Caco-2 (cell line): ENCODE measurements at regions not wholly inside any gene's neighbourhood (a gene's known extent, or its start where the extent isn't known, plus 50 kb on each side); places are given as distances from the start of the nearest gene placed in this dataset.

Experiments
- BruUV-seq: library from RNA; stranded (reverse); fragments of 400-500 nt; replicated peaks from 2 replicates; lab custom pipeline; 2021; lab: Mats Ljungman, UMichigan
- CTCF ChIA-PET: fragments of 300-600 bp; sonication (Branson Sonifier 250); formaldehyde crosslinking; loops from one replicate; lab custom pipeline; 2022; ENCODE audit warnings: antibody characterized with exemption; lab: Charles Lee
- POLR2A ChIA-PET: fragments of 300-600 bp; sonication (Branson Sonifier 250); formaldehyde crosslinking; loops from one replicate; lab custom pipeline; 2022; ENCODE audit warnings: antibody characterized with exemption; lab: Charles Lee
- DNase-seq, 2 experiments: peaks; one replicate each; pipeline versions ENCODE4 v3.0.0 to v3.0.0-alpha.2; 2020 to 2022
- H3K27me3 ChIP-seq: replicated peaks from 2 replicates; pipeline ENCODE4 v1.6.0; 2011; ENCODE audit warnings: low read length; ENCODE audit not compliant: control insufficient read depth, insufficient read depth
- H3K36me3 ChIP-seq: 2 replicates; pipeline ENCODE4 v1.5.1; 2011; ENCODE audit warnings: low read length; ENCODE audit not compliant: control insufficient read depth, insufficient read depth
- H3K4me1 ChIP-seq: fragments of 250-450 bp; sonication (Bioruptor Pico); 2 replicates; pipeline ENCODE4 v1.5.1; 2020; ENCODE audit warnings: mild to moderate bottlenecking
- H3K4me3 ChIP-seq: 2 replicates; pipeline ENCODE4 v1.5.1; 2011; ENCODE audit warnings: low read depth, mild to moderate bottlenecking, control low read depth, low read length
- H3K9me3 ChIP-seq: fragments of 250-450 bp; sonication (Bioruptor Pico); 2 replicates; pipeline ENCODE4 v1.5.1; 2020; ENCODE audit warnings: mild to moderate bottlenecking, moderate library complexity
- H3K27ac Mint-ChIP-seq: one replicate; pipeline ENCODE4 v1.8.0; 2022; ENCODE audit warnings: mixed read lengths; ENCODE audit not compliant: unreplicated experiment
- H3K27me3 Mint-ChIP-seq: one replicate; pipeline ENCODE4 v1.8.0; 2022; ENCODE audit warnings: mixed read lengths; ENCODE audit not compliant: insufficient read depth, unreplicated experiment
- H3K36me3 Mint-ChIP-seq: one replicate; pipeline ENCODE4 v1.8.0; 2022; ENCODE audit warnings: mild to moderate bottlenecking, mixed read lengths; ENCODE audit not compliant: insufficient read depth, unreplicated experiment
- H3K4me1 Mint-ChIP-seq: one replicate; pipeline ENCODE4 v1.8.0; 2022; ENCODE audit warnings: low read depth, mixed read lengths; ENCODE audit not compliant: unreplicated experiment
- H3K4me3 Mint-ChIP-seq: one replicate; pipeline ENCODE4 v1.8.0; 2022; ENCODE audit warnings: mild to moderate bottlenecking, moderate library complexity, mixed read lengths; ENCODE audit not compliant: unreplicated experiment
- H3K9me3 Mint-ChIP-seq: one replicate; pipeline ENCODE4 v1.8.0; 2022; ENCODE audit warnings: mixed read lengths; ENCODE audit not compliant: unreplicated experiment
- CTCF ChIP-seq, 2 experiments: fragments of 200-600 bp in 1 of 2; IDR thresholded peaks; 1 replicate in 1 of 2; 2 replicates in 1 of 2; pipeline versions ENCODE4 v1.5.1 to v1.8.0; 2011 to 2022; ENCODE audit warnings: antibody characterized with exemption in 1 of 2, control low read depth in 1 of 2, inconsistent platforms in 1 of 2, low read depth in 1 of 2, low read length in 1 of 2, mild to moderate bottlenecking in 1 of 2, moderate library complexity in 1 of 2; ENCODE audit not compliant: insufficient read depth in 1 of 2, severe bottlenecking in 1 of 2, unreplicated experiment in 1 of 2
- intact Hi-C: fragments of 100-400 bp; cut with micrococcal nuclease; formaldehyde crosslinking; loops from one replicate; pipeline ENCODE4 v1.10.0; 2022; ENCODE audit not compliant: unreplicated experiment

- ChIA-PET CTCF (no interaction called here), POLR2A (no interaction called here)
- intact Hi-C loops = no loop called here
- peaks cover 5% of the 10 kb centered on the region for H3K27me3 Mint-ChIP-seq
- no peak for TF ChIP-seq CTCF (IDR thresholded peaks at IDR 0.05; ENCODE audit: insufficient read depth in 1 of 2, low read depth in 1 of 2, low read length in 1 of 2, severe bottlenecking in 1 of 2, unreplicated experiment in 1 of 2)
- no peak for DNase-seq
- Histone ChIP-seq H3K36me3 (no peaks in the 10 kb centered on the region), H3K27me3 (no peaks in the 10 kb centered on the region), H3K9me3 (0 out of 2 replicates have a peak, but pooled peaks cover 9% of the 10 kb centered on the region), H3K4me3 (no peak overlapping the region), H3K4me1 (no peaks in the 10 kb centered on the region)
- no peaks in the 10 kb centered on the region for H3K4me1 Mint-ChIP-seq
- H3K27ac Mint-ChIP-seq = no peak overlapping the region
- no TSS peak for BruUV-seq
- H3K4me3 Mint-ChIP-seq = no peak overlapping the region
- peaks cover 16% of the 10 kb centered on the region for H3K9me3 Mint-ChIP-seq
- H3K36me3 Mint-ChIP-seq = no peaks in the 10 kb centered on the region
Measured at GRCh38 chr6:40222354-40222753, 288.1 kb upstream of the MOCS1 start.

- Histone ChIP-seq H3K9me3 (0 out of 2 replicates have a peak, but pooled peaks cover 9% of the 10 kb centered on the region), H3K4me1 (no peaks in the 10 kb centered on the region), H3K27me3 (no peaks in the 10 kb centered on the region), H3K36me3 (no peaks in the 10 kb centered on the region), H3K4me3 (no peak overlapping the region)
- intact Hi-C loops = no loop called here
- Mint-ChIP-seq H3K4me1 (no peaks in the 10 kb centered on the region), H3K9me3 (peaks cover 12% of the 10 kb centered on the region), H3K27me3 (peaks cover 6% of the 10 kb centered on the region), H3K36me3 (no peaks in the 10 kb centered on the region), H3K27ac (no peak overlapping the region), H3K4me3 (no peak overlapping the region)
- TF ChIP-seq CTCF (IDR thresholded peaks at IDR 0.05; ENCODE audit: insufficient read depth in 1 of 2, low read depth in 1 of 2, low read length in 1 of 2, severe bottlenecking in 1 of 2, unreplicated experiment in 1 of 2) = no peak
- BruUV-seq = no TSS peak
- ChIA-PET CTCF (no interaction called here), POLR2A (no interaction called here)
- no peak for DNase-seq
Measured at GRCh38 chr6:40219799-40220198, 285.5 kb upstream of the MOCS1 start.

GRCh38 chr6:40210628-40211056, 276.4 kb upstream of the MOCS1 start:
- ChIA-PET POLR2A (no interaction called here), CTCF (no interaction called here)
- no peak for DNase-seq
- BruUV-seq = no TSS peak
- Histone ChIP-seq H3K4me1 (no peaks in the 10 kb centered on the region), H3K27me3 (no peaks in the 10 kb centered on the region; the same call in 1 of the 2 replicates), H3K36me3 (no peaks in the 10 kb centered on the region), H3K9me3 (no peaks in the 10 kb centered on the region), H3K4me3 (no peak overlapping the region)
- Mint-ChIP-seq H3K9me3 (no peaks in the 10 kb centered on the region), H3K36me3 (no peaks in the 10 kb centered on the region), H3K27ac (no peak overlapping the region), H3K27me3 (no peaks in the 10 kb centered on the region), H3K4me3 (no peak overlapping the region), H3K4me1 (no peaks in the 10 kb centered on the region)
- intact Hi-C loops = no loop called here
- TF ChIP-seq CTCF (IDR thresholded peaks at IDR 0.05; ENCODE audit: insufficient read depth in 1 of 2, low read depth in 1 of 2, low read length in 1 of 2, severe bottlenecking in 1 of 2, unreplicated experiment in 1 of 2) = no peak
